ENCODE measurements at regions not wholly inside any gene's neighbourhood (a gene's known extent, or its start where the extent isn't known, plus 50 kb on each side); places are given as distances from the start of the nearest gene placed in this dataset.

DNA sequence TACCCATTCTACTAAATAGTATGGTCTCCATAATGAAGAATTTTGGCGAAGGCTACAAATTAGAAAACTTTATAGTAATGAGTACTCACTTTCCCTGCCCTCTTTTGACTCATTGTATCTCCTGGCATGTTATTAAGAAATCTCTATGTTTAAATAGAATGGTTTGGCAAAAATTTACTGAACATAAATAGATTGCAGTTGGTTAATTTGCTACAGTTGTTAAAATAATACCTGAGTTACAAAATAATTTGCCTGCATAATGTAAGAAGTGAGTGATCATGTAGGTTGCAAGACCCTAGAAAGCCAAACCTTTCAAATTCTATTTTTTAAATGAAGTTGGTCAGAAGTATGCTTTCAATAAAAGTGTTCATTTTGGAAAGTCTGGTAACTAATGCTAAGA, 176.8 kb upstream of the AHR start:
- no peak for TF ChIP-seq CTCF (IDR thresholded peaks at IDR 0.05 in 8 of 11, conservative IDR thresholded peaks at IDR 0.05 in 3 of 11)
- no peak for TF ChIP-seq POLR2A (IDR thresholded peaks at IDR 0.05)

All from spleen (tissue), 7 donors.